Lower lobe of right lung (tissue), 2 donors: ENCODE measurements at regions not wholly inside any gene's neighbourhood (a gene's known extent, or its start where the extent isn't known, plus 50 kb on each side); places are given as distances from the start of the nearest gene placed in this dataset.

Experiments
- ATAC-seq, 2 donors: fragments of 200-7000 bp; cut with Tn5 transposase; one replicate each; pipeline ENCODE4 v1.9.1; 2020 to 2022; ENCODE audit warnings: mild to moderate bottlenecking in 2 of 2, moderate library complexity in 2 of 2
- DNase-seq: peaks from one replicate; pipeline ENCODE4 v3.0.0-alpha.2; 2020
- H3K27ac ChIP-seq: fragments of 200-600 bp; one replicate; pipeline ENCODE4 v1.8.0; 2022
- H3K27me3 ChIP-seq: fragments of 200-600 bp; one replicate; pipeline ENCODE4 v1.8.0; 2022; ENCODE audit warnings: low read depth
- H3K36me3 ChIP-seq: fragments of 200-600 bp; one replicate; pipeline ENCODE4 v1.8.0; 2022; ENCODE audit warnings: mild to moderate bottlenecking
- H3K4me1 ChIP-seq: fragments of 200-600 bp; one replicate; pipeline ENCODE4 v1.8.0; 2022
- H3K4me3 ChIP-seq: fragments of 200-600 bp; one replicate; pipeline ENCODE4 v1.8.0; 2022; ENCODE audit warnings: mild to moderate bottlenecking
- H3K9me3 ChIP-seq: fragments of 200-600 bp; one replicate; pipeline ENCODE4 v1.8.0; 2022
- intact Hi-C: fragments of 100-400 bp; cut with DNase I; formaldehyde crosslinking; loops from one replicate; pipeline ENCODE4 v1.11.0; 2022
- TF ChIP-seq, protein P1 (sequence below): fragments of 200-600 bp; IDR thresholded peaks from one replicate; pipeline ENCODE4 v1.8.0; 2022; ENCODE audit warnings: antibody characterized with exemption, mild to moderate bottlenecking
- donor health status: DM: no; HTN: yes; CAD: no; lungs with severe emphysema.

- H3K9me3 ChIP-seq, result no peaks in the 10 kb centered on the region
- H3K27ac ChIP-seq, result no peak overlapping the region
- TF ChIP-seq, protein P1, sequence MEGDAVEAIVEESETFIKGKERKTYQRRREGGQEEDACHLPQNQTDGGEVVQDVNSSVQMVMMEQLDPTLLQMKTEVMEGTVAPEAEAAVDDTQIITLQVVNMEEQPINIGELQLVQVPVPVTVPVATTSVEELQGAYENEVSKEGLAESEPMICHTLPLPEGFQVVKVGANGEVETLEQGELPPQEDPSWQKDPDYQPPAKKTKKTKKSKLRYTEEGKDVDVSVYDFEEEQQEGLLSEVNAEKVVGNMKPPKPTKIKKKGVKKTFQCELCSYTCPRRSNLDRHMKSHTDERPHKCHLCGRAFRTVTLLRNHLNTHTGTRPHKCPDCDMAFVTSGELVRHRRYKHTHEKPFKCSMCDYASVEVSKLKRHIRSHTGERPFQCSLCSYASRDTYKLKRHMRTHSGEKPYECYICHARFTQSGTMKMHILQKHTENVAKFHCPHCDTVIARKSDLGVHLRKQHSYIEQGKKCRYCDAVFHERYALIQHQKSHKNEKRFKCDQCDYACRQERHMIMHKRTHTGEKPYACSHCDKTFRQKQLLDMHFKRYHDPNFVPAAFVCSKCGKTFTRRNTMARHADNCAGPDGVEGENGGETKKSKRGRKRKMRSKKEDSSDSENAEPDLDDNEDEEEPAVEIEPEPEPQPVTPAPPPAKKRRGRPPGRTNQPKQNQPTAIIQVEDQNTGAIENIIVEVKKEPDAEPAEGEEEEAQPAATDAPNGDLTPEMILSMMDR, result no peak
- H3K36me3 ChIP-seq, result no peaks in the 10 kb centered on the region
- H3K27me3 ChIP-seq, result no peaks in the 10 kb centered on the region
- intact Hi-C loops, result no loop called here
- H3K4me1 ChIP-seq, result no peaks in the 10 kb centered on the region
- no peak overlapping the region for H3K4me3 ChIP-seq
- DNase-seq, result no peak
- no peak for ATAC-seq
Measured at GRCh38 chr2:146207417-146207816, 1637.4 kb upstream of the ACVR2A start.

DNA sequence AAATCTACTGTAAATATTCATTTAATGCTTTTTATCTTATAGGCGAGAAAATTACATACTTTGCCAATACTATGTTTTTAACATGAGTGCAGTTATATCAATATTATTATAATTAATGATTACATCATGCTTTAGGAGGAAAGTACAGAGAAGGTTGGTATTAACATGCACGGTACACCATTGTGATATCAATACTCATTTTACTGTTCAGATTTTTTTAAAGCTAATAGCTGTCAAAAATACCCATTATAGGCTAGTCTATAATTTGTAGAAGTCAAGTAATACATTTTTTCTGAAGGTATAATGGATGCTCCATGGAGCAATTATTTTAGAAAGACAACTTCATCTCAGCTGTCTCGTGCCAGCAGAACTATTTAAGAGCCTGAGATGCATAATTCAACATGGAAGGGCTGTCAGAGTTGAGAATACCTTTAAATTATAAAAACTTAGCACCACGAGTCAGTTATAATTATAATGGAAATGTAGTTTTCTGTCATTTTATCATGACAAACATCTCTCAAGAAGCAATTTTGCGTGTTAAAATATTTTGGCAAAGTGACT, 1641.7 kb upstream of the ACVR2A start:
- Histone ChIP-seq H3K27ac (no peak overlapping the region), H3K36me3 (no peaks in the 10 kb centered on the region), H3K9me3 (no peaks in the 10 kb centered on the region), H3K4me1 (no peaks in the 10 kb centered on the region), H3K4me3 (no peak overlapping the region), H3K27me3 (no peaks in the 10 kb centered on the region)
- DNase-seq, result no peak
- ATAC-seq, result no peak
- TF ChIP-seq, protein P1, result no peak
- intact Hi-C loops, result no loop called here

GRCh38 chr2:146193619-146194018, 1651.2 kb upstream of the ACVR2A start:
- Histone ChIP-seq H3K9me3 (no peaks in the 10 kb centered on the region), H3K27ac (no peak overlapping the region), H3K27me3 (no peaks in the 10 kb centered on the region), H3K4me1 (no peaks in the 10 kb centered on the region), H3K4me3 (no peak overlapping the region), H3K36me3 (no peaks in the 10 kb centered on the region)
- TF ChIP-seq, protein P1, result no peak
- ATAC-seq, result no peak
- DNase-seq, result no peak
- intact Hi-C loops, result no loop called here

DNA sequence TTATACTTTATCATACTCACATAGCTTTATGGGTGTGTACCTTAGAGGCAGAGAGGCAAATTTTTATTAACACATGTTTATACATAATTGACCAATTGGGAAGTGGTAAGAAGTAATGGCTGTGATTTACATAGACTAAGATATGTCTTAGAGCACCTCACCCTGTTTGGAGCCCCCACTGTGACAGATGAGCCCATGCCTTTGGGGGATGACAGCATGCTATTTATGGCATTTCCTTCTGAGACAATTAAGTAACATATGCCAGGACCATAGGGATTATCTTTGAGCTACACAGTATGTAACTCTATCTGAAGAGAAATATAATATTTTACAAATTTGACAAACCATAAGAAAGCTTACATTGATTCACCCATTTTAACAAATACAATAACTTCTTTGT, 1655.3 kb upstream of the ACVR2A start:
- Histone ChIP-seq H3K36me3 (no peaks in the 10 kb centered on the region), H3K4me1 (no peaks in the 10 kb centered on the region), H3K9me3 (no peaks in the 10 kb centered on the region), H3K27me3 (no peaks in the 10 kb centered on the region), H3K27ac (no peak overlapping the region), H3K4me3 (no peak overlapping the region)
- intact Hi-C loops, result no loop called here
- DNase-seq, result no peak
- TF ChIP-seq, protein P1, result no peak
- no peak for ATAC-seq

DNA sequence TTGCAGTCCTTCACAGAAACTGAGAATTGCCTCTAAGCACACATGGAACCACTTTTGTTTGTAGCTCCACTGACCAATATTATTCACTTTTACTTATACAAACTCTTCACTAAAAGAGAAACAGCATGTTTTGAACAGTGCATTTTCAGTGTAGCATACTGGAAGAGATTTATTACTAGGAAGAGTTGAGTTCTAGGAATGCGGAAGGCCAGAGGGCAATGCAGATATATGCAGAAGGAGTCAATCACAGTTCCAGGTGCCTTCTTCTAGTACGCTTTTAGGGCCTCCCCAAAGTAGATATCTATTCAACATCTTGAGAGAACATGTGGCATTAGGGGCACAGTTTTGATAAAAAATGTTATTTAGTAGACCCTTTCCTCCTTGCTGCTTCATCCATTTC, 1654.0 kb upstream of the ZEB2 start:
- ATAC-seq (no peak), DNase-seq (no peak)
- Histone ChIP-seq H3K9me3 (peaks cover 11% of the 10 kb centered on the region), H3K36me3 (no peaks in the 10 kb centered on the region), H3K27me3 (no peaks in the 10 kb centered on the region), H3K27ac (no peak overlapping the region), H3K4me1 (no peaks in the 10 kb centered on the region), H3K4me3 (no peak overlapping the region)
- intact Hi-C loops, result no loop called here
- TF ChIP-seq, protein P1, result no peak
